NCI-H69 (cell line): ENCODE measurements at regions not wholly inside any gene's neighbourhood (a gene's known extent, or its start where the extent isn't known, plus 50 kb on each side); places are given as distances from the start of the nearest gene placed in this dataset.
"Not testable (repeated sequence)": the region's sequence is repeated elsewhere in the genome, so short reads cannot be mapped to it uniquely, and the experiment has no call there.

ENCODE experiments used
- DNase-seq: peaks from one replicate; lab custom pipeline; 2025; lab: John Stamatoyannopoulos, UW

- DNase-seq, result not testable (repeated sequence)
Measured at GRCh38 chr13:90734497-90734896, 613.0 kb upstream of the MIR17HG start.

GRCh38 chr13:90738881-90739280 is 608.6 kb upstream of the MIR17HG start:
- DNase-seq, result no peak

GRCh38 chr13:90740099-90740498 is 607.4 kb upstream of the MIR17HG start:
- no peak for DNase-seq

- no peak for DNase-seq
Measured at GRCh38 chr13:90742381-90742780, 605.1 kb upstream of the MIR17HG start.

GRCh38 chr13:90746230-90746629 is 601.3 kb upstream of the MIR17HG start:
- no peak for DNase-seq

GRCh38 chr13:90750021-90750420 is 597.5 kb upstream of the MIR17HG start:
- DNase-seq, result no peak

GRCh38 chr13:90751026-90751425 is 596.5 kb upstream of the MIR17HG start:
- no peak for DNase-seq

GRCh38 chr13:90752070-90752469 is 595.4 kb upstream of the MIR17HG start:
- no peak for DNase-seq

- DNase-seq, result peak; percentile 64
Measured at GRCh38 chr13:90757127-90757680, 590.3 kb upstream of the MIR17HG start.

GRCh38 chr13:90760639-90761038 is 586.8 kb upstream of the MIR17HG start:
- peak; percentile 90 for DNase-seq

GRCh38 chr13:90763476-90764150 is 583.9 kb upstream of the MIR17HG start:
- DNase-seq, result peak; percentile 46

GRCh38 chr13:90766386-90766902 is 581.0 kb upstream of the MIR17HG start:
- no peak for DNase-seq

- DNase-seq, result no peak
Measured at GRCh38 chr13:90768116-90768515, 579.4 kb upstream of the MIR17HG start.

- DNase-seq, result no peak
Measured at GRCh38 chr13:90769387-90769786, 578.1 kb upstream of the MIR17HG start.

GRCh38 chr13:90770334-90770733 is 577.2 kb upstream of the MIR17HG start:
- no peak for DNase-seq

- peak; percentile 90 for DNase-seq
Measured at GRCh38 chr13:90773681-90774080, 573.8 kb upstream of the MIR17HG start.

GRCh38 chr13:90776051-90776748 is 571.3 kb upstream of the MIR17HG start:
- DNase-seq, result no peak

- no peak for DNase-seq
Measured at GRCh38 chr13:90783273-90783672, 564.2 kb upstream of the MIR17HG start.

- DNase-seq, result no peak
Measured at GRCh38 chr13:90787007-90787406, 560.5 kb upstream of the MIR17HG start.

GRCh38 chr13:90792335-90792734 is 555.2 kb upstream of the MIR17HG start:
- DNase-seq, result no peak

- no peak for DNase-seq
Measured at GRCh38 chr13:90793261-90793820, 554.1 kb upstream of the MIR17HG start.

- DNase-seq, result no peak
Measured at GRCh38 chr13:90796474-90796873, 551.0 kb upstream of the MIR17HG start.

GRCh38 chr13:90797335-90797734 is 550.2 kb upstream of the MIR17HG start:
- no peak for DNase-seq
